ENCODE measurements at regions not wholly inside any gene's neighbourhood (a gene's known extent, or its start where the extent isn't known, plus 50 kb on each side); places are given as distances from the start of the nearest gene placed in this dataset.

- TF ChIP-seq IRF9 (CRISPR knock-in tag; IDR thresholded peaks at IDR 0.05; ENCODE audit: borderline replicate concordance) (no peak), SALL1 (CRISPR knock-in tag; IDR thresholded peaks at IDR 0.05) (no peak), LCORL (IDR thresholded peaks at IDR 0.05) (no peak), LCORL (CRISPR knock-in tag; IDR thresholded peaks at IDR 0.05) (no peak), MAFF (IDR thresholded peaks at IDR 0.05; ENCODE audit: low read depth, low read length) (no peak), SNRNP70 (IDR thresholded peaks at IDR 0.05; ENCODE audit: low read depth, low read length) (no peak), ZNF232 (CRISPR knock-in tag; IDR thresholded peaks at IDR 0.05; ENCODE audit: borderline replicate concordance) (no peak), ZNF543 (CRISPR knock-in tag; IDR thresholded peaks at IDR 0.05) (no peak)
These were observed 69.8 kb upstream of the RALGAPA2 start (continued) for GRCh38 chr20:20782231-20782630.

- H4K20me1 ChIP-seq (ENCODE audit: insufficient read depth, low read length), result no peaks in the 10 kb centered on the region
- peaks cover 0 to 18% of the 10 kb centered on the region in 2 experiments; a peak in 2 of 5 replicates for H3K27me3 ChIP-seq (ENCODE audit: control insufficient read depth in 1 of 2, insufficient read depth in 2 of 2, low read length in 2 of 2)
- no peak for DNase-seq (ENCODE audit: low spot score)
- no peaks in the 10 kb centered on the region for H3K36me3 ChIP-seq (replicated peaks in 1 of 2; ENCODE audit: control insufficient read depth in 1 of 2, insufficient read depth in 2 of 2, low read length in 2 of 2)
- ChIA-PET POLR2A (interaction anchor here (0.9 kb wide), 1 partner anchor 39 kb away, joined by 3 read pairs; no protein-coding TSS in a partner anchor), CTCF (ENCODE audit: low intra/inter-chr PET ratio, low total read pairs) (no interaction called here)
- no TSS peak for BruUV-seq (replicated peaks)
- no peak overlapping the region for H3K4me2 ChIP-seq (ENCODE audit: low read depth, low read length)
- H3K4me3 ChIP-seq (replicated peaks in 1 of 3; ENCODE audit: insufficient read depth in 1 of 3, low read depth in 2 of 3, low read length in 3 of 3), result no peak overlapping the region
- H3K9ac ChIP-seq (ENCODE audit: insufficient read depth, low read depth, low read length), result no peak overlapping the region
- peaks cover 5% of the 10 kb centered on the region; the same call in 1 of the 2 replicates for H3K9me3 ChIP-seq (ENCODE audit: low read length)
- in situ Hi-C loops (cut with HindIII; ENCODE audit: extremely low pct_ligation_motif_present, low pct_unique_long_range_greater_than_20kb), result no loop called here
- no peak overlapping the region for H2AFZ ChIP-seq (ENCODE audit: low read length)
- no peaks in the 10 kb centered on the region for H3K4me1 ChIP-seq (ENCODE audit: insufficient read depth, low read length)
- H3K27ac ChIP-seq (ENCODE audit: extremely low read length, insufficient read depth, low read length), result no peak overlapping the region
- FAIRE-seq, result no peak
- whole genome bisulfite sequencing (ENCODE audit: low lambda C conversion rate), result 62% methylated on average over 5 of the region's 5 CpGs
- no peaks in the 10 kb centered on the region for H3K79me2 ChIP-seq (ENCODE audit: insufficient read depth, low read length)
- ATAC-seq, result peak; percentile 34; the same call in 1 of the 3 replicates
- intact Hi-C loops (cut with micrococcal nuclease; ENCODE audit: unreplicated experiment), result no loop called here
- TF ChIP-seq RBFOX2 (IDR thresholded peaks at IDR 0.05; ENCODE audit: low read depth, low read length) (no peak), ZNF280B (CRISPR knock-in tag; IDR thresholded peaks at IDR 0.05; ENCODE audit: borderline replicate concordance) (0 out of 2 replicates have a peak, but pooled peaks have one; percentile 18), EED (CRISPR knock-in tag; IDR thresholded peaks at IDR 0.05) (peak; percentile 26; the same call in 1 of the 2 replicates), ZNF282 (IDR thresholded peaks at IDR 0.05; ENCODE audit: partially characterized antibody) (no peak)
These were observed 68.6 kb upstream of the RALGAPA2 start for GRCh38 chr20:20781029-20781428.
